ENCODE measurements at regions not wholly inside any gene's neighbourhood (a gene's known extent, or its start where the extent isn't known, plus 50 kb on each side); places are given as distances from the start of the nearest gene placed in this dataset.

GRCh38 chr2:217061916-217062505, 202.1 kb upstream of the TNP1 start:
- TF ChIP-seq EZH2 (IDR thresholded peaks at IDR 0.05; ENCODE audit: borderline replicate concordance) (no peak), CTCF (IDR thresholded peaks at IDR 0.05; ENCODE audit: poor library complexity) (no peak)
